SK-N-MC (cell line): ENCODE measurements at regions not wholly inside any gene's neighbourhood (a gene's known extent, or its start where the extent isn't known, plus 50 kb on each side); places are given as distances from the start of the nearest gene placed in this dataset.
"Not testable (repeated sequence)": the region's sequence is repeated elsewhere in the genome, so short reads cannot be mapped to it uniquely, and the experiment has no call there.

Source experiments
- DNase-seq: peaks from one replicate; pipeline ENCODE4 v3.0.0-alpha.2; 2011; ENCODE audit warnings: low read depth, low spot score
- H3K27ac ChIP-seq: fragments of 200-600 bp; sonication (generic); 2 replicates; pipeline ENCODE4 v1.5.1; 2016; ENCODE audit warnings: mixed run types
- H3K36me3 ChIP-seq: fragments of 200-600 bp; sonication (generic); 2 replicates; pipeline ENCODE4 v1.6.1; 2017; ENCODE audit warnings: antibody characterized with exemption, low read length, mixed read lengths; ENCODE audit not compliant: insufficient read depth
- H3K4me3 ChIP-seq: fragments of 200-600 bp; sonication (generic); 2 replicates; pipeline ENCODE4 v1.5.1; 2016
- H3K9ac ChIP-seq: fragments of 200-600 bp; sonication (generic); 2 replicates; pipeline ENCODE4 v1.8.0; 2017; ENCODE audit warnings: mixed run types, mixed read lengths; ENCODE audit not compliant: insufficient read length
- H3K9me3 ChIP-seq: fragments of 200-600 bp; sonication (generic); 2 replicates; pipeline ENCODE4 v1.6.1; 2017; ENCODE audit warnings: low read depth, mild to moderate bottlenecking, antibody characterized with exemption, low read length, moderate library complexity, mixed read lengths
- EZH2 ChIP-seq: fragments of 200-600 bp; sonication (generic); IDR thresholded peaks from one replicate; pipeline ENCODE4 v1.6.1; 2017; ENCODE audit warnings: antibody characterized with exemption
- FOXP2 ChIP-seq: optimal IDR thresholded peaks from 2 replicates; pipeline ENCODE3; 2011; ENCODE audit warnings: mild to moderate bottlenecking, moderate library complexity; ENCODE audit not compliant: insufficient read depth; ENCODE audit errors: extremely low read length, control extremely low read depth
- POLR2AphosphoS5 ChIP-seq: IDR thresholded peaks from 2 replicates; pipeline ENCODE4 v1.6.1; 2012; ENCODE audit warnings: mild to moderate bottlenecking, low read depth, low read length, borderline replicate concordance

GRCh38 chr4:123163501-123163900 is 233.1 kb upstream of the SPRY1 start:
- Histone ChIP-seq H3K27ac (no peak overlapping the region), H3K4me3 (no peak overlapping the region), H3K9me3 (no peaks in the 10 kb centered on the region), H3K9ac (no peak overlapping the region), H3K36me3 (no peaks in the 10 kb centered on the region)
- DNase-seq = no peak
- TF ChIP-seq FOXP2 (no peak), POLR2AphosphoS5 (no peak), EZH2 (no peak)

- H3K9ac ChIP-seq = no peak overlapping the region
- H3K4me3 ChIP-seq = no peak overlapping the region
- TF ChIP-seq FOXP2 = no peak
- TF ChIP-seq EZH2 = no peak
- TF ChIP-seq POLR2AphosphoS5 = no peak
- no peak for DNase-seq
- H3K9me3 ChIP-seq = no peaks in the 10 kb centered on the region
- H3K36me3 ChIP-seq = no peaks in the 10 kb centered on the region
- H3K27ac ChIP-seq = no peak overlapping the region
These were observed 230.6 kb upstream of the SPRY1 start for GRCh38 chr4:123166023-123166422.

GRCh38 chr4:123167931-123168330 is 228.7 kb upstream of the SPRY1 start:
- Histone ChIP-seq H3K9me3 (no peaks in the 10 kb centered on the region), H3K9ac (no peak overlapping the region), H3K36me3 (no peaks in the 10 kb centered on the region), H3K4me3 (no peak overlapping the region), H3K27ac (no peak overlapping the region)
- DNase-seq = no peak
- TF ChIP-seq POLR2AphosphoS5 (no peak), EZH2 (no peak), FOXP2 (no peak)

- no peaks in the 10 kb centered on the region for H3K9me3 ChIP-seq
- no peak overlapping the region for H3K9ac ChIP-seq
- H3K4me3 ChIP-seq = no peak overlapping the region
- TF ChIP-seq EZH2 (no peak), POLR2AphosphoS5 (no peak), FOXP2 (no peak)
- H3K36me3 ChIP-seq = no peaks in the 10 kb centered on the region
- no peak for DNase-seq
- no peak overlapping the region for H3K27ac ChIP-seq
These were observed 227.8 kb upstream of the SPRY1 start for GRCh38 chr4:123168812-123169211.

- H3K9ac ChIP-seq = no peak overlapping the region
- no peak overlapping the region for H3K4me3 ChIP-seq
- H3K27ac ChIP-seq = no peak overlapping the region
- no peaks in the 10 kb centered on the region for H3K9me3 ChIP-seq
- no peak for DNase-seq
- H3K36me3 ChIP-seq = no peaks in the 10 kb centered on the region
- no peak for TF ChIP-seq EZH2
- TF ChIP-seq POLR2AphosphoS5 = no peak
- no peak for TF ChIP-seq FOXP2
These were observed 225.8 kb upstream of the SPRY1 start for GRCh38 chr4:123170843-123171242.

GRCh38 chr4:123176605-123177004 is 220.0 kb upstream of the SPRY1 start:
- Histone ChIP-seq H3K4me3 (no peak overlapping the region), H3K9me3 (no peaks in the 10 kb centered on the region), H3K9ac (no peak overlapping the region), H3K36me3 (no peaks in the 10 kb centered on the region), H3K27ac (no peak overlapping the region)
- DNase-seq = no peak
- TF ChIP-seq EZH2 (no peak), FOXP2 (no peak), POLR2AphosphoS5 (no peak)

- Histone ChIP-seq H3K36me3 (no peaks in the 10 kb centered on the region), H3K27ac (no peak overlapping the region), H3K9ac (no peak overlapping the region), H3K4me3 (no peak overlapping the region), H3K9me3 (no peaks in the 10 kb centered on the region)
- no peak for DNase-seq
- TF ChIP-seq FOXP2 = no peak
- TF ChIP-seq EZH2 = no peak
- no peak for TF ChIP-seq POLR2AphosphoS5
These were observed 214.3 kb upstream of the SPRY1 start for GRCh38 chr4:123182289-123182688.

- H3K9me3 ChIP-seq = no peaks in the 10 kb centered on the region
- H3K4me3 ChIP-seq = no peak overlapping the region
- H3K27ac ChIP-seq = no peak overlapping the region
- DNase-seq = no peak
- H3K9ac ChIP-seq = no peak overlapping the region
- no peak for TF ChIP-seq POLR2AphosphoS5
- TF ChIP-seq FOXP2 = no peak
- no peak for TF ChIP-seq EZH2
- H3K36me3 ChIP-seq = no peaks in the 10 kb centered on the region
These were observed 213.3 kb upstream of the SPRY1 start for GRCh38 chr4:123183308-123183707.

GRCh38 chr4:123183754-123184153 is 212.8 kb upstream of the SPRY1 start:
- DNase-seq, H3K9me3 ChIP-seq, H3K9ac ChIP-seq, H3K27ac ChIP-seq, H3K4me3 ChIP-seq, H3K36me3 ChIP-seq: not testable (repeated sequence)
